A673 (cell line): ENCODE measurements at regions not wholly inside any gene's neighbourhood (a gene's known extent, or its start where the extent isn't known, plus 50 kb on each side); places are given as distances from the start of the nearest gene placed in this dataset.

Experiments
- BruUV-seq: library from RNA; stranded (reverse); fragments of 400-500 nt; replicated peaks from 2 replicates; lab custom pipeline; 2021; lab: Mats Ljungman, UMichigan
- CTCF ChIA-PET: fragments of 300-600 bp; sonication (Branson Sonifier 250); formaldehyde crosslinking; loops from one replicate; lab custom pipeline; 2022; ENCODE audit warnings: antibody characterized with exemption; lab: Charles Lee
- POLR2A ChIA-PET: fragments of 300-600 bp; sonication (Branson Sonifier 250); formaldehyde crosslinking; loops from one replicate; lab custom pipeline; 2022; ENCODE audit warnings: antibody characterized with exemption; ENCODE audit not compliant: low non-redundant PET; lab: Charles Lee
- DNase-seq: peaks from one replicate; pipeline ENCODE4 v3.0.0-alpha.2; 2015; ENCODE audit warnings: low spot score
- H3K27ac ChIP-seq: fragments of 200-600 bp; sonication (generic); 2 replicates; pipeline ENCODE4 v1.5.1; 2016; ENCODE audit warnings: mixed run types, low read depth, mild to moderate bottlenecking, mixed read lengths, antibody characterized with exemption, low read length; ENCODE audit not compliant: poor library complexity, severe bottlenecking
- H3K27me3 ChIP-seq: fragments of 200-600 bp; sonication (generic); replicated peaks from 2 replicates; pipeline ENCODE4 v1.6.1; 2017; ENCODE audit warnings: mixed run types, low read depth, mild to moderate bottlenecking, mixed read lengths, antibody characterized with exemption, low read length; ENCODE audit not compliant: insufficient read depth, poor library complexity
- H3K36me3 ChIP-seq: fragments of 200-600 bp; sonication (generic); 2 replicates; pipeline ENCODE4 v1.6.1; 2016; ENCODE audit warnings: mixed run types, mild to moderate bottlenecking, mixed read lengths, antibody characterized with exemption, low read length; ENCODE audit not compliant: insufficient read depth, poor library complexity, severe bottlenecking
- H3K4me1 ChIP-seq: fragments of 200-600 bp; sonication (generic); 2 replicates; pipeline ENCODE4 v1.6.1; 2017; ENCODE audit warnings: mixed run types, mild to moderate bottlenecking, mixed read lengths, antibody characterized with exemption, low read length; ENCODE audit not compliant: insufficient read depth, poor library complexity, severe bottlenecking
- H3K4me3 ChIP-seq: fragments of 200-600 bp; sonication (generic); 2 replicates; pipeline ENCODE4 v1.5.1; 2016; ENCODE audit warnings: low read depth, mixed run types, mild to moderate bottlenecking, mixed read lengths, low read length; ENCODE audit not compliant: poor library complexity, severe bottlenecking
- H3K9me3 ChIP-seq: fragments of 200-600 bp; sonication (generic); 2 replicates; pipeline ENCODE4 v1.6.1; 2016; ENCODE audit warnings: mixed run types, low read depth, mild to moderate bottlenecking, mixed read lengths, antibody characterized with exemption, low read length; ENCODE audit not compliant: poor library complexity, severe bottlenecking
- EZH2 ChIP-seq: fragments of 200-600 bp; sonication (generic); IDR thresholded peaks from 2 replicates; pipeline ENCODE4 v1.6.1; 2017; ENCODE audit warnings: borderline replicate concordance, low read depth, mild to moderate bottlenecking, mixed read lengths, antibody characterized with exemption, low read length; ENCODE audit not compliant: poor library complexity, severe bottlenecking
- intact Hi-C: fragments of 100-400 bp; cut with micrococcal nuclease; formaldehyde crosslinking; loops from one replicate; pipeline ENCODE4 v1.10.0; 2022; ENCODE audit not compliant: unreplicated experiment
- TF ChIP-seq, protein P1 (sequence below): fragments of 300-800, 200-600 bp; sonication (generic); conservative IDR thresholded peaks from 2 replicates; pipeline ENCODE4 v1.5.1; 2017; ENCODE audit warnings: low read depth, mild to moderate bottlenecking, antibody characterized with exemption, low read length, moderate library complexity, mixed read lengths

- ChIA-PET CTCF (interaction anchor here (0.5 to 1.0 kb wide), 8 partner anchors 11 to 969 kb away, joined by 3 to 9 read pairs (median 3); no protein-coding TSS in a partner anchor), POLR2A (interaction anchor here (0.7 kb wide), 1 partner anchor 779 kb away, joined by 9 read pairs; no protein-coding TSS in a partner anchor)
- Histone ChIP-seq H3K9me3 (no peaks in the 10 kb centered on the region), H3K27me3 (peaks cover 11% of the 10 kb centered on the region), H3K36me3 (no peaks in the 10 kb centered on the region), H3K4me1 (no peaks in the 10 kb centered on the region), H3K4me3 (no peak overlapping the region), H3K27ac (no peak overlapping the region)
- TF ChIP-seq, protein P1, sequence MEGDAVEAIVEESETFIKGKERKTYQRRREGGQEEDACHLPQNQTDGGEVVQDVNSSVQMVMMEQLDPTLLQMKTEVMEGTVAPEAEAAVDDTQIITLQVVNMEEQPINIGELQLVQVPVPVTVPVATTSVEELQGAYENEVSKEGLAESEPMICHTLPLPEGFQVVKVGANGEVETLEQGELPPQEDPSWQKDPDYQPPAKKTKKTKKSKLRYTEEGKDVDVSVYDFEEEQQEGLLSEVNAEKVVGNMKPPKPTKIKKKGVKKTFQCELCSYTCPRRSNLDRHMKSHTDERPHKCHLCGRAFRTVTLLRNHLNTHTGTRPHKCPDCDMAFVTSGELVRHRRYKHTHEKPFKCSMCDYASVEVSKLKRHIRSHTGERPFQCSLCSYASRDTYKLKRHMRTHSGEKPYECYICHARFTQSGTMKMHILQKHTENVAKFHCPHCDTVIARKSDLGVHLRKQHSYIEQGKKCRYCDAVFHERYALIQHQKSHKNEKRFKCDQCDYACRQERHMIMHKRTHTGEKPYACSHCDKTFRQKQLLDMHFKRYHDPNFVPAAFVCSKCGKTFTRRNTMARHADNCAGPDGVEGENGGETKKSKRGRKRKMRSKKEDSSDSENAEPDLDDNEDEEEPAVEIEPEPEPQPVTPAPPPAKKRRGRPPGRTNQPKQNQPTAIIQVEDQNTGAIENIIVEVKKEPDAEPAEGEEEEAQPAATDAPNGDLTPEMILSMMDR = peak; percentile 58
- TF ChIP-seq EZH2 = no peak
- peak; percentile 47 for DNase-seq
- BruUV-seq = no TSS peak
- intact Hi-C loops = loop anchor here (2.0 to 5.0 kb wide), 3 partner anchors 172 to 775 kb away; no protein-coding TSS in a partner anchor
Observed at GRCh38 chr12:77152623-77153193, 87.3 kb upstream of the E2F7 start.

- Histone ChIP-seq H3K4me1 (no peaks in the 10 kb centered on the region), H3K9me3 (no peaks in the 10 kb centered on the region), H3K36me3 (no peaks in the 10 kb centered on the region), H3K27me3 (peaks cover 11% of the 10 kb centered on the region), H3K4me3 (no peak overlapping the region), H3K27ac (no peak overlapping the region)
- no peak for DNase-seq
- ChIA-PET POLR2A (no interaction called here), CTCF (no interaction called here)
- TF ChIP-seq, protein P1 = no peak
- no peak for TF ChIP-seq EZH2
- intact Hi-C loops = loop anchor here (5.0 kb wide), 1 partner anchor 776 kb away; no protein-coding TSS in a partner anchor
- BruUV-seq = no TSS peak
Observed at GRCh38 chr12:77151030-77151429, 85.7 kb upstream of the E2F7 start.

DNA sequence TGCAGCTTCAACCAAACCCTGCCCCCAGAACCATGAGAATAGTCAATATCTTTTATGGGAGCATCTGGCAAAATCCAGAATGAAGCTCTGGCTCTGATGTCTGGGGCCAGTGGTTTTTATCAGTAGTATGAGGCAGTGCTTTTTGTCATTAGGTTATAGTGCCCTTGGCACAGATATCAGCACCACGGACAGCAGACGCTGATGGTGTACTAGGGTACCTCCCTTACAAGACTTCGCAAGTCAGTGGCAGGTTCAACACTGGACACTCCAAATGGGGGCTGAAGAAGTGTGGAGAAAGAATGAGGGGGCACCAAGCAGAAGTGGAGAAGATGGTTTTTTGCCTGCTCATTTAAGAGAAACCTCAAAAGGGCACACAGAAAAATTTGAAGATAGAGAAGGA lies 68.2 kb upstream of the E2F7 start:
- Histone ChIP-seq H3K4me1 (no peaks in the 10 kb centered on the region), H3K27ac (no peak overlapping the region), H3K36me3 (no peaks in the 10 kb centered on the region), H3K27me3 (peaks cover 40% of the 10 kb centered on the region), H3K4me3 (no peak overlapping the region), H3K9me3 (no peaks in the 10 kb centered on the region)
- ChIA-PET POLR2A (no interaction called here), CTCF (no interaction called here)
- TF ChIP-seq, protein P1 = no peak
- TF ChIP-seq EZH2 = no peak
- DNase-seq = peak; percentile 76
- intact Hi-C loops = no loop called here
- BruUV-seq = no TSS peak
